Fibroblast of pulmonary artery (primary cell): ENCODE measurements at regions not wholly inside any gene's neighbourhood (a gene's known extent, or its start where the extent isn't known, plus 50 kb on each side); places are given as distances from the start of the nearest gene placed in this dataset.

Experiments
- DNase-seq: peaks from one replicate; pipeline ENCODE4 v3.0.0-alpha.2; 2010; ENCODE audit warnings: low read depth
- H3K4me3 ChIP-seq: replicated peaks from 2 replicates; pipeline ENCODE4 v1.5.1; 2011; ENCODE audit warnings: low read depth, mild to moderate bottlenecking, control low read depth, low read length, moderate library complexity
- TF ChIP-seq, protein P1 (sequence below): IDR thresholded peaks from 2 replicates; pipeline ENCODE4 v1.5.1; 2011; ENCODE audit warnings: mild to moderate bottlenecking, control low read depth, low read length, inconsistent platforms; ENCODE audit errors: missing control alignments

DNA sequence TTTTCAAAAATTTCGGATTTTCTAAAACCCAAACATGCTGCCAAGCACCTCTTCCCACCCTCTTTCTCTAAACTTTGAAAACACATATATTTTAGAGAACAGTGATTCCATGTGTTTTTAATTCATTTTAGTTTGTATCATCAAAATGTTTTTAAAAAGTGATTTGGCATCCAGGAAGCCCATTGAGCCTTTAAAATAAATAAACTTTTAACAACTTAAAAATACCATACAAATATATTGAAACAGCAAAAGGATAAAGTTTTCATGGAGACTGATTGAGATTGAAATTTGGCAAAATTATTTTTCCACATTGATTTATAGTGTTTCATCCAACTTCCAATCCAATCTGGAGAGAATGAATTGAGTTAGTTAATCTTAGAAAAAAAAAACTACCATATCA is 374.7 kb downstream of the CD109 start:
- TF ChIP-seq, protein P1, sequence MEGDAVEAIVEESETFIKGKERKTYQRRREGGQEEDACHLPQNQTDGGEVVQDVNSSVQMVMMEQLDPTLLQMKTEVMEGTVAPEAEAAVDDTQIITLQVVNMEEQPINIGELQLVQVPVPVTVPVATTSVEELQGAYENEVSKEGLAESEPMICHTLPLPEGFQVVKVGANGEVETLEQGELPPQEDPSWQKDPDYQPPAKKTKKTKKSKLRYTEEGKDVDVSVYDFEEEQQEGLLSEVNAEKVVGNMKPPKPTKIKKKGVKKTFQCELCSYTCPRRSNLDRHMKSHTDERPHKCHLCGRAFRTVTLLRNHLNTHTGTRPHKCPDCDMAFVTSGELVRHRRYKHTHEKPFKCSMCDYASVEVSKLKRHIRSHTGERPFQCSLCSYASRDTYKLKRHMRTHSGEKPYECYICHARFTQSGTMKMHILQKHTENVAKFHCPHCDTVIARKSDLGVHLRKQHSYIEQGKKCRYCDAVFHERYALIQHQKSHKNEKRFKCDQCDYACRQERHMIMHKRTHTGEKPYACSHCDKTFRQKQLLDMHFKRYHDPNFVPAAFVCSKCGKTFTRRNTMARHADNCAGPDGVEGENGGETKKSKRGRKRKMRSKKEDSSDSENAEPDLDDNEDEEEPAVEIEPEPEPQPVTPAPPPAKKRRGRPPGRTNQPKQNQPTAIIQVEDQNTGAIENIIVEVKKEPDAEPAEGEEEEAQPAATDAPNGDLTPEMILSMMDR = no peak
- H3K4me3 ChIP-seq = no peak overlapping the region

DNA sequence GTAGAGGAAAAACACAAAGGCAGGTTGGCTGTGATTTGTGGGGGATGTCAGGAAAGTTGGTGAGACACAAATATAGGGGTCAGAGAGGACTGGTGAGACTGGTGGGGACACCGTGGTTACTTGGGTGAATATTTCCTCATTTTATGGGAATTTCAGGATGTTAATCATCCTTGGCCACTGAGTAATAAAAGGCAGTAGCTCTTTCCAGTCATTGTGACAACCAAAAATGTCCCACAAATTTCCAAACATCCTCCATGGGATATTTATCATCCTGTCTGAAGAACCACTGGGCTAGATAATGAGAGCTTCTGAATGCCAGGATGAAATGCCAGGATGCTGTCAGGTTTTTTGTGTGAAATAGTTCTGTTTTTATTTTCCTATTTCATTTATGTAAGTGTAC is 374.1 kb downstream of the CD109 start:
- H3K4me3 ChIP-seq = no peak overlapping the region
- TF ChIP-seq, protein P1 = no peak
- peak; percentile 18 for DNase-seq

More for the DNA sequence above, 374.7 kb downstream of the CD109 start:
- DNase-seq = no peak

DNA sequence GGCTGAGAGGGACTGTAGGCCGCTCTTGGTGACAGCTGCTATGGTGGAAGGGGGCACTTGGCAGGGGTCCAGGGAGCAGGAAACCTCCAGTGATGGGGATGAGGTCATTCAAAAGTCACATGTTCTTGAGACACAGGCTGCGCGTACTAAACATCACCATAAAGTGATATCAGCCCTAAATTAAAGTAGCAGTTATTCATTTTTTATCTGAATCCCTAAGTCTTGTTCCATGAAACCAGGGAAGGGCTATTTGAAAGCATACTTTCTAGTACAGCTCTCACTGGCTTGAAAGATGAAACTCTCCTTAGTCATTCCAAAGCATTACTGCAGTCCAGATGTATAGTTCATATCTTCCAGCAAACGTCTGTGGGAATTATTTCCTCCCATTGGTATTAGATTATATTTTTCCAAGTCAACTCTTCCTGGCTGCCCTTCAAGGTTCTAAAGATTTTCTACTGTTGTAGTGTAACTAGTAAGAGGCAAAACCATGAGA is 373.1 kb downstream of the CD109 start:
- TF ChIP-seq, protein P1 = no peak
- peak; percentile 53 for DNase-seq
- H3K4me3 ChIP-seq = no peak overlapping the region

DNA sequence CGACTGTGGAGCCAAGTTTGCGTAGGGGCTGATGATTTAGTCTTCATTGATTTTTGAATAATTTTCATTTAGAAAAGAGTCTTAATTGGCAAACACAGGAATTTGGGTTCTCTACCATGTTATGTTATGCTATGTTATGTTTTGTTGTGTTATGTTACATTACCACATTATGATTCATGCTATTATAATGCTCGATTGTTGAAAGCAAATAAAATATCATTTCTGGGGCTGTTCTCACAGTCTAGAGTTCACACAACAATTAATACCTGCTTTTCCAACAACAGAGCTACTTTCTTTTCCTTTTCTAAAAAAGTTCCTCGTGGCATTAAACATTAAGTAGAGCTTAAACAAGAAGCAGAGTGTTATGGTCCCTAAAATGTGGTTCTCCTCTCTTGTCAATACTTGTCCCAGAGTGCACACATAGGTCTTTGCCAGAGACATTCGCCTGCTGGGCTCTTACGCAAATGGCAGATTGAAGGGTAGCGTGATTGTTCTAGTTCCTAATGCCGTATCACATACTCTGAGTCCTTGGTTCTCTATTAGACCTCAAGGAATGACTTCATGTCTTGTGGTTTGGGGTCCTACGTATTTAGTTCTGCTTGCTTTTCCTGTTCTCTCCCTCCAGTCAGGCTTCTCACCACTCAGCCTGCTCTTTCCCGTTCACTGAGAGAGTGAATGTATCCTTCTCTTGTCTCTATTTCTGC is 370.3 kb downstream of the CD109 start:
- H3K4me3 ChIP-seq = no peak overlapping the region
- peak; percentile 61 for DNase-seq
- TF ChIP-seq, protein P1 = no peak

DNA sequence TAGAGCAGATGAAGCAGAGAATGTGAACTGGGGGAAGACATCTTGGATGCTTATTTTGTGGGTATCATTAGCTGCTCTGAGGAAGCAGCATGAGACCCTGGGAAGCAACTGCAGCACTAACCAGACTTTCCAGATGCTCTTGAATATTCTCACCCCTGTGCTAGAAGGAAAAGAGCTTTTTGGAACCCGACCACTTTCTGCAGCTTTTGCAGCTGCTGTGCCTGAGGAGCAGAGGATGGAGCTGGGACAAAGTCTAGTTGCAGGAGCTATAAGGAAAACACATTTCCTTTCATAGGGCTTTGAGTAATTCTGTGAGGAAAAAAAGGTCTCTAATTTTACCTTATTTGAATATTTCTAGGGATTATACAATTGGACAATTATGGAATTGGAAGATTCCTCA is 369.7 kb downstream of the CD109 start:
- TF ChIP-seq, protein P1 = no peak
- DNase-seq = no peak
- H3K4me3 ChIP-seq = no peak overlapping the region

DNA sequence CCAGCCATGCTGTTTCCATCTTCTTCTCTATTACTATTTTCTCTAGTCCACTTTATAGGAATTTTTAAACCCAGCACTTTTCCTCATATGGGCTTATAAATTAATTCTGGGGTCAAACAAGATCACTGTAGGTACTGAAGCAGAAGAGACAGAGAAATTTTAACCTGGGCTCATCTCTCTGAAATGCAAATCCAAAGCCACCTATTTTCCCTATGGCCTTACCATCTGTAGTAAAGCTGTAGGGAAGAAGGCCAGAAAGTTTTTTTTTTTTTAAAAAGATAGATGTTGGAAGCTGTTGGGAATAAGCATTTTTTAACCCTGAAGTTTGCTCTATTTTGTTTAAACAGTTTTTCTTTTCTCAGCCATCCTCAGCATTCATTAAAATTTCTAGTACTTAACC is 367.4 kb downstream of the CD109 start:
- no peak overlapping the region for H3K4me3 ChIP-seq
- no peak for DNase-seq
- TF ChIP-seq, protein P1 = no peak

DNA sequence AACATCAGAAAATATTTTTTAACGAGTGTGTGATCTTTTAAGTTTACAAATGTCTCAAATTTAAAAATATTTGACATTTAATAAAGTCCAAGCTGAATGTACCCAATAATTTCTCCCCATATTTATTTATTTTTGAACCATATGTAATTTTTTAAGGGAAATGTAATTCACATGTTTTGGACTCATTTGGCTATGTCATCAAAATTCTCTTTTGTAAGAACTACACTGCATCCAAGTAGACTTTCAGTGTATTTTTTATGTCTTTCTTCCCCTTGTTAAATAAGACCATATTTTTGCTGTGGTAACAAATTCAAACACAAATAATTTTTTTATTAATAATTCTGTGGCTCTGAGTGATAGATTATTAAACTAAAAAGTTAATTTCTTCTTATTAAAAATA is 365.2 kb downstream of the CD109 start:
- TF ChIP-seq, protein P1 = no peak
- DNase-seq = no peak
- H3K4me3 ChIP-seq = no peak overlapping the region
